NT2/D1 (cell line): ENCODE measurements at regions not wholly inside any gene's neighbourhood (a gene's known extent, or its start where the extent isn't known, plus 50 kb on each side); places are given as distances from the start of the nearest gene placed in this dataset.

ENCODE experiments used
- SUZ12 ChIP-seq: IDR thresholded peaks from 2 replicates; pipeline ENCODE4 v1.6.1; 2011; ENCODE audit not compliant: insufficient read length, insufficient read depth; ENCODE audit errors: extremely low read depth
- YY1 ChIP-seq: IDR thresholded peaks from 2 replicates; pipeline ENCODE4 v1.6.1; 2011; ENCODE audit not compliant: insufficient read length, insufficient read depth

DNA sequence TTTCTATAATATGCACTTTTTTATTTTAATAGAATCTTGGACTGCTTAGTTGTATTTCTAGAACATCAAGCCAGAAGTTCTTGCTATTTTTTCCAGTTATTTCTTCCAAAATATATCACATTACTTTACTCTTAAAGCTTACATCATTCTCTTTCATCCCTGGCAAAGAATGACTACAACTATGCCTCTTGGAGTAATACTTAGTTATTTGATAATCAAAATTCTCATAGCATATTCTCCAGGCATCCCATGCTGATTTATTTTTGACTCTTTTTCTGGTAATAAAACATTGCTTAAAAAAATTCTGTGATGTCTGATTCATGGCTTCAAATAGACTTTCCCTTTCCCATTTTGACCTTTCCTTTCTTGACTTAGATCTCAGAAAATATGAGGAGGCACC lies 118.7 kb upstream of the TSPAN8 start:
- TF ChIP-seq YY1 (no peak), SUZ12 (no peak)
